ENCODE measurements at regions not wholly inside any gene's neighbourhood (a gene's known extent, or its start where the extent isn't known, plus 50 kb on each side); places are given as distances from the start of the nearest gene placed in this dataset.

DNA sequence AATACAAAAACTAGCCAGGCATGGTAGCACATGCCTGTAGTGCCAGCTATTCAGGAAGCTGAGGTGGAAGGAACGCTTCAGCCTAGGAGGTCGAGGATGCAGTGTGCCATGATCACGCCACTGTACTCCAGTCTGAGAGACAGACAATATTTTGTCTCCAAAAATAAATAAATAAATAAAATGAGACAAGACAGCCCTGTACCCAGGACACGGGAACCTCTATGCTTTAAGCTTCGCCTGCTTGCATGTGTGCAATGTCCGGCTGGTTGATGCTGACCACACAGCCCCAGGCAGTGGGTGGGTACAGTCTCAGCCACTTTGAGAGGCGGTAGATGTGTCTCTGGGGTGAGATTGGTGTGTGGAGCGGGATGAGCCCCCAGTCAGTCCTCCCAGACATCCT lies 52.0 kb upstream of the MPEG1 start:
- TF ChIP-seq, protein P1, sequence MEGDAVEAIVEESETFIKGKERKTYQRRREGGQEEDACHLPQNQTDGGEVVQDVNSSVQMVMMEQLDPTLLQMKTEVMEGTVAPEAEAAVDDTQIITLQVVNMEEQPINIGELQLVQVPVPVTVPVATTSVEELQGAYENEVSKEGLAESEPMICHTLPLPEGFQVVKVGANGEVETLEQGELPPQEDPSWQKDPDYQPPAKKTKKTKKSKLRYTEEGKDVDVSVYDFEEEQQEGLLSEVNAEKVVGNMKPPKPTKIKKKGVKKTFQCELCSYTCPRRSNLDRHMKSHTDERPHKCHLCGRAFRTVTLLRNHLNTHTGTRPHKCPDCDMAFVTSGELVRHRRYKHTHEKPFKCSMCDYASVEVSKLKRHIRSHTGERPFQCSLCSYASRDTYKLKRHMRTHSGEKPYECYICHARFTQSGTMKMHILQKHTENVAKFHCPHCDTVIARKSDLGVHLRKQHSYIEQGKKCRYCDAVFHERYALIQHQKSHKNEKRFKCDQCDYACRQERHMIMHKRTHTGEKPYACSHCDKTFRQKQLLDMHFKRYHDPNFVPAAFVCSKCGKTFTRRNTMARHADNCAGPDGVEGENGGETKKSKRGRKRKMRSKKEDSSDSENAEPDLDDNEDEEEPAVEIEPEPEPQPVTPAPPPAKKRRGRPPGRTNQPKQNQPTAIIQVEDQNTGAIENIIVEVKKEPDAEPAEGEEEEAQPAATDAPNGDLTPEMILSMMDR (IDR thresholded peaks at IDR 0.05), result no peak
- no peak for TF ChIP-seq POLR2A (IDR thresholded peaks at IDR 0.05)
